Trophoblast cell (in vitro differentiated cells and primary cell): ENCODE measurements at regions not wholly inside any gene's neighbourhood (a gene's known extent, or its start where the extent isn't known, plus 50 kb on each side); places are given as distances from the start of the nearest gene placed in this dataset.

Experiments used
- DNase-seq, 2 donors: peaks; one replicate each; pipeline ENCODE4 v3.0.0-alpha.2; 2016
- H2AFZ ChIP-seq: 2 replicates; pipeline ENCODE4 v1.6.1; 2013; ENCODE audit warnings: low read length, moderate library complexity, mild to moderate bottlenecking; ENCODE audit not compliant: insufficient read depth, poor library complexity
- H2AK5ac ChIP-seq: 2 replicates; pipeline ENCODE4 v1.6.1; 2013; ENCODE audit warnings: mild to moderate bottlenecking, low read length
- H2BK120ac ChIP-seq: 2 replicates; pipeline ENCODE4 v1.6.1; 2013; ENCODE audit warnings: low read length, mild to moderate bottlenecking, moderate library complexity; ENCODE audit not compliant: insufficient read depth, poor library complexity
- H2BK12ac ChIP-seq: 2 replicates; pipeline ENCODE4 v1.6.1; 2013; ENCODE audit warnings: mild to moderate bottlenecking, low read length, moderate library complexity
- H2BK5ac ChIP-seq: 2 replicates; pipeline ENCODE4 v1.6.1; 2013; ENCODE audit warnings: low read length, low read depth, moderate library complexity, mild to moderate bottlenecking; ENCODE audit not compliant: poor library complexity
- H3K14ac ChIP-seq: 2 replicates; pipeline ENCODE4 v1.6.1; 2013; ENCODE audit warnings: mild to moderate bottlenecking, low read length
- H3K18ac ChIP-seq: 2 replicates; pipeline ENCODE4 v1.6.1; 2013; ENCODE audit warnings: mild to moderate bottlenecking, low read length
- H3K23ac ChIP-seq: 2 replicates; pipeline ENCODE4 v1.6.1; 2013; ENCODE audit warnings: low read length
- H3K27ac ChIP-seq: 2 replicates; pipeline ENCODE4 v1.5.1; 2013; ENCODE audit warnings: low read depth, mild to moderate bottlenecking, inconsistent platforms, low read length, moderate library complexity
- H3K27me3 ChIP-seq: 2 replicates; pipeline ENCODE4 v1.6.1; 2013; ENCODE audit warnings: inconsistent platforms, mild to moderate bottlenecking, low read length, moderate library complexity; ENCODE audit not compliant: insufficient read depth
- H3K36me3 ChIP-seq, 2 experiments: 1 replicate in 1 of 2; 2 replicates in 1 of 2; pipeline ENCODE4 v1.6.1; 2013; ENCODE audit warnings: low read length in 2 of 2, mild to moderate bottlenecking in 2 of 2, moderate library complexity in 1 of 2; ENCODE audit not compliant: insufficient read depth in 2 of 2, control insufficient read depth in 1 of 2
- H3K4ac ChIP-seq: 2 replicates; pipeline ENCODE4 v1.6.1; 2013; ENCODE audit warnings: low read depth, mild to moderate bottlenecking, low read length, moderate library complexity
- H3K4me1 ChIP-seq, 2 experiments: 1 replicate in 1 of 2; 2 replicates in 1 of 2; pipeline ENCODE4 v1.6.1; 2013; ENCODE audit warnings: low read length in 2 of 2, mild to moderate bottlenecking in 2 of 2, moderate library complexity in 1 of 2; ENCODE audit not compliant: insufficient read depth in 2 of 2, control insufficient read depth in 1 of 2
- H3K4me2 ChIP-seq: 2 replicates; pipeline ENCODE4 v1.6.1; 2013; ENCODE audit warnings: inconsistent platforms, mild to moderate bottlenecking, low read length, moderate library complexity
- H3K4me3 ChIP-seq: 2 replicates; pipeline ENCODE4 v1.5.1; 2013; ENCODE audit warnings: mild to moderate bottlenecking, low read depth, low read length, inconsistent platforms
- H3K79me1 ChIP-seq: one replicate; pipeline ENCODE4 v1.6.1; 2013; ENCODE audit warnings: low read length
- H3K79me2 ChIP-seq: 2 replicates; pipeline ENCODE4 v1.6.1; 2013; ENCODE audit warnings: low read length, mild to moderate bottlenecking; ENCODE audit not compliant: control insufficient read depth, insufficient read depth, poor library complexity
- H3K9ac ChIP-seq: 2 replicates; pipeline ENCODE4 v1.6.1; 2013; ENCODE audit warnings: mild to moderate bottlenecking, low read length
- H3K9me3 ChIP-seq: 2 replicates; pipeline ENCODE4 v1.6.1; 2013; ENCODE audit warnings: low read depth, mild to moderate bottlenecking, control low read depth, inconsistent platforms, low read length; ENCODE audit not compliant: insufficient read depth
- H4K12ac ChIP-seq: 2 replicates; pipeline ENCODE4 v1.6.1; 2013; ENCODE audit warnings: low read depth, mild to moderate bottlenecking, low read length, moderate library complexity
- H4K8ac ChIP-seq: 2 replicates; pipeline ENCODE4 v1.6.1; 2013; ENCODE audit warnings: low read depth, mild to moderate bottlenecking, low read length, moderate library complexity
- H4K91ac ChIP-seq: one replicate; pipeline ENCODE4 v1.6.1; 2013; ENCODE audit warnings: low read depth, mild to moderate bottlenecking, low read length, moderate library complexity
- WGBS: extraction: QIAGEN DNeasy Blood & Tissue Kit; methylation state at CpG from one replicate; pipeline ENCODE4 v1.1.7; 2013; ENCODE audit warnings: missing lambda C conversion rate; ENCODE audit not compliant: insufficient read length, insufficient coverage; ENCODE audit errors: extremely low coverage; 5-methylcytosine and 5-hydroxymethylcytosine counted together

DNA sequence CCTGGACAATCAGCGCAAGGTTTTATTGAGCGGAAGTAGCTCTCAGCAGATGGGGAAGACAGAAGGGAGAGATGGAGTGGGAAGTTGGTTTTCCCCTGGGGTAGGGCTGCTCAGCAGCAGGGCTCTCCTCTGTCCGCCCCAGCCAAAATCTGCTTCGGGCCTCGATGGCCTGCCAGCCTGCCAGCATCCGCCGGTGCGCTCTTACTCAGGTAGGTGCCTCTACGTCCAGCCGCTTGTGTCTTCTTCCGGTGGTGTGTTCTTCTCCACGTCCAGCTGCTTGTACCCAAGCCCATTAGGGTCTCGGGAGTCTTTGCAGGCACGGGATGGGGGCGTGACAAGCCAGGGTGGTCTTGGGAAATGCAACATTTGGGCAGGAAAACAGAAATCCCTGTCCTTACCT lies 1340.0 kb upstream of the MAP3K7 start:
- H4K12ac ChIP-seq = no peak overlapping the region
- H3K23ac ChIP-seq = no peak overlapping the region
- H2BK12ac ChIP-seq = no peak overlapping the region
- H3K4ac ChIP-seq = no peak overlapping the region
- no peak for DNase-seq
- H3K79me1 ChIP-seq = no peaks in the 10 kb centered on the region
- no peak overlapping the region for H4K8ac ChIP-seq
- no peaks in the 10 kb centered on the region for H3K27me3 ChIP-seq
- H2BK120ac ChIP-seq = no peak overlapping the region
- no peak overlapping the region for H3K4me3 ChIP-seq
- H3K4me2 ChIP-seq = no peak overlapping the region
- no peaks in the 10 kb centered on the region for H3K36me3 ChIP-seq
- H3K27ac ChIP-seq = no peak overlapping the region
- H3K79me2 ChIP-seq = no peaks in the 10 kb centered on the region
- no peak overlapping the region for H3K9ac ChIP-seq
- H2AFZ ChIP-seq = no peak overlapping the region
- no peak overlapping the region for H3K18ac ChIP-seq
- WGBS = no CpG with 5 or more reads among the region's 15 CpGs
- no peak overlapping the region for H2AK5ac ChIP-seq
- no peak overlapping the region for H3K14ac ChIP-seq
- H4K91ac ChIP-seq = no peak overlapping the region
- H3K4me1 ChIP-seq = no peaks in the 10 kb centered on the region
- H2BK5ac ChIP-seq = no peak overlapping the region
- no peaks in the 10 kb centered on the region for H3K9me3 ChIP-seq

GRCh38 chr6:91926361-91926760 lies 1339.5 kb upstream of the MAP3K7 start:
- Histone ChIP-seq H3K14ac (no peak overlapping the region), H3K9me3 (no peaks in the 10 kb centered on the region), H3K4me2 (no peak overlapping the region), H3K79me1 (no peaks in the 10 kb centered on the region), H2BK12ac (no peak overlapping the region), H2BK120ac (no peak overlapping the region), H3K36me3 (no peaks in the 10 kb centered on the region), H3K18ac (no peak overlapping the region), H2BK5ac (no peak overlapping the region), H3K4ac (no peak overlapping the region), H4K91ac (no peak overlapping the region), H3K9ac (no peak overlapping the region), H3K4me1 (no peaks in the 10 kb centered on the region), H3K27ac (no peak overlapping the region), H4K12ac (no peak overlapping the region), H3K4me3 (no peak overlapping the region), H3K23ac (no peak overlapping the region), H4K8ac (no peak overlapping the region), H3K27me3 (no peaks in the 10 kb centered on the region), H2AK5ac (no peak overlapping the region), H2AFZ (no peak overlapping the region), H3K79me2 (no peaks in the 10 kb centered on the region)
- no peak for DNase-seq
- WGBS = 100% methylated on average over 1 of the region's 10 CpGs

DNA sequence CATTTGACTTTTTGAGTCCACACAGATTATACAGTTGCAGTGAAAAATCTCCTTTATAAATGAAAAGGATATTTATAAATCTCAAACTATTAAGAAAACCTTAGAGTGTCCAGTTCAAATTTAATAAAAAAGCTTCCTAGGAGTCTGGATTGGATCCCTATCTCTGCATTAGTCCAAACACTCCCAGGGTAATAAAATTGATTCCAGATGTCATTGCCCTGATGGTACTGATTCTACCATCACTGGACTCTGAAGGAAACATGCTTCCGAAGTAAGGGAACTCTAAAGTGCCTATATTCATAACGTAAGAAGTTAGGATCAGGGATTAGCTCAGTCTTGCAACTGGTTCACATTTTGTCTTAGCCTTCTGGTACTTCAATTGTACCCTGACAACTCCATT lies 1325.1 kb upstream of the MAP3K7 start:
- H4K91ac ChIP-seq = no peak overlapping the region
- no peak overlapping the region for H2AFZ ChIP-seq
- no peak overlapping the region for H3K23ac ChIP-seq
- H3K18ac ChIP-seq = no peak overlapping the region
- H3K9ac ChIP-seq = no peak overlapping the region
- no peak overlapping the region for H2BK12ac ChIP-seq
- no peak overlapping the region for H3K4me2 ChIP-seq
- no peak overlapping the region for H2BK5ac ChIP-seq
- H3K27ac ChIP-seq = no peak overlapping the region
- no peak for DNase-seq
- no peaks in the 10 kb centered on the region for H3K79me1 ChIP-seq
- H3K14ac ChIP-seq = no peak overlapping the region
- no peaks in the 10 kb centered on the region for H3K36me3 ChIP-seq
- no peak overlapping the region for H2BK120ac ChIP-seq
- no peak overlapping the region for H4K12ac ChIP-seq
- no peak overlapping the region for H2AK5ac ChIP-seq
- no peaks in the 10 kb centered on the region for H3K27me3 ChIP-seq
- no peaks in the 10 kb centered on the region for H3K79me2 ChIP-seq
- H3K4me3 ChIP-seq = no peak overlapping the region
- no peaks in the 10 kb centered on the region for H3K9me3 ChIP-seq
- no peak overlapping the region for H4K8ac ChIP-seq
- no CpG with 5 or more reads among the region's 2 CpGs for WGBS
- H3K4me1 ChIP-seq = no peaks in the 10 kb centered on the region
- no peak overlapping the region for H3K4ac ChIP-seq

DNA sequence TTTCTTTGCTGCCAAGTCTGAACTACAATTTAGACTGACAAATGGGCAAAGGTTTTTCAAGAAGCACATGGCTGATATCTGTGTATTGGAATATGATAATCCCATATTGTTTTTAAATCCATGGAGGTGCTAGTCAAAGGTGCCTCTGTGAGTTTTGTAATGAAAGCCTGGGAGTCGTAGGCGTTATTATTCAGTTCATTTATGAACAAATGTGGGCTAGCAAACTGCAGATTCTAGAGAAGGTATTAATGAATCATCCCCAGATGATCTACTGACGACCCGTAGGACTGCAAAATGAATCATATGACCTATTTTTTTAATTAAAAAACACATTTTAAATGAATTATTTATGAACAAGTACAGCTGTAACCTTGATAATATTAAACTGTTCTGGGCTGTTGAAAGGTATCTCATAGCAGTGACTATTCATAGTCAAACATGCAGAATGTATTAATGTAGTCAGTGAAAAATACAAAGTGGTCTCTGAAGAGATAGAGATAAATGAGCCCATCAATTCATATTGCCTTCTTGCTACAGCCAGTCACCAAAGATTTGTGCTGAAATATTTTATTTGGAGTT lies 1317.8 kb upstream of the MAP3K7 start:
- Histone ChIP-seq H2AFZ (no peak overlapping the region), H3K23ac (no peak overlapping the region), H3K18ac (no peak overlapping the region), H2BK5ac (no peak overlapping the region), H3K4me3 (no peak overlapping the region), H3K79me1 (no peaks in the 10 kb centered on the region), H3K4me2 (no peak overlapping the region), H3K9me3 (no peaks in the 10 kb centered on the region), H3K9ac (no peak overlapping the region), H3K27ac (no peak overlapping the region), H3K79me2 (no peaks in the 10 kb centered on the region), H2AK5ac (no peak overlapping the region), H3K36me3 (no peaks in the 10 kb centered on the region), H2BK120ac (no peak overlapping the region), H3K27me3 (no peaks in the 10 kb centered on the region), H4K8ac (no peak overlapping the region), H3K14ac (no peak overlapping the region), H3K4me1 (no peaks in the 10 kb centered on the region), H4K12ac (no peak overlapping the region), H2BK12ac (no peak overlapping the region), H4K91ac (no peak overlapping the region), H3K4ac (no peak overlapping the region)
- DNase-seq = no peak
- WGBS = no CpG with 5 or more reads among the region's 4 CpGs
